ENCODE measurements at regions not wholly inside any gene's neighbourhood (a gene's known extent, or its start where the extent isn't known, plus 50 kb on each side); places are given as distances from the start of the nearest gene placed in this dataset.
"Not testable (repeated sequence)": the region's sequence is repeated elsewhere in the genome, so short reads cannot be mapped to it uniquely, and the experiment has no call there.

DNA sequence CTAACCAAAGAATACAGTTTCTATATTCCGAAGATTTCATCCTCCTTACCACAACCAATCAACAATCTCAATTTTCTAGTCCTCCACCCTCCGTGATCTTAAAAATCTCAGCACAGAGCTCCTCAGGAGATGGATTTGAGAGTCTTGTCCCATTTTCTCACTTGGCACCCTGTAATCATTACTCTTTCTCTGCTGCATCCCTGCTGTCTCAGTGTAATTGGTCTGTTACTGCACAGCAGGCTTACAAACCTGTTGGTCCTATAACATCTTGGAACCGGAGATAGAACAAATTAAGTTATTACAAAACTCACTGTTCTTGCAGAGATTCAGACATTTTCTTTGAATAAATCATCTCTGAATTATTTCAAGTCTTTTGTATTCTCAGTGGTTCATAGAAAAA is 1227.2 kb downstream of the JRKL start:
- H3K27ac Mint-ChIP-seq = no peak overlapping the region
- peaks cover 10% of the 10 kb centered on the region for H3K36me3 Mint-ChIP-seq
- H3K4me1 Mint-ChIP-seq (ENCODE audit: low read depth in 2 of 2) = no peaks in the 10 kb centered on the region
- DNase-seq (ENCODE audit: low spot score) (no peak), ATAC-seq (no peak)
- no peak overlapping the region for H3K4me3 Mint-ChIP-seq
- H3K9me3 Mint-ChIP-seq = peaks cover 23% of the 10 kb centered on the region
- H3K27me3 Mint-ChIP-seq = no peaks in the 10 kb centered on the region

DNA sequence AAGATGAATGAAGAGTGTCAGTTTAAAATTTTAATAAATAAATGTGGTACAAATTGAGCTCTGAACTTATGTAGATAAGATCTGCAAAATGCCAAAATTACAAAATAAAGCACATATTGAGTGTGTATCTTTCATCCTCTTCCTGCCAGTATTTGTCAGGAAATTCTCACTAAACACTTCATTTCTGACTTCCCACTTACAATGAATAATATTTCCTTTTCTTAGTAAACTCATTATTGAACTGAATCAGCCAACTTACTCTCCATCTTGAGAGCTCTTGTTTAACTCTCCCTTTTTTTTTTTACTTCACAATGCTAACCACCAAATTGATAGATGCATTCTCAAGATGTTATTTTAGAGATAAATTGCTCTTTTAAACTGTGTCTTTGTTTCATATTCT is 1230.2 kb downstream of the JRKL start:
- H3K27ac Mint-ChIP-seq = no peak overlapping the region
- ATAC-seq (no peak), DNase-seq (ENCODE audit: low spot score) (no peak)
- H3K27me3 Mint-ChIP-seq = no peaks in the 10 kb centered on the region
- no peaks in the 10 kb centered on the region for H3K4me1 Mint-ChIP-seq (ENCODE audit: low read depth in 2 of 2)
- H3K36me3 Mint-ChIP-seq = peaks cover 5% of the 10 kb centered on the region
- H3K9me3 Mint-ChIP-seq = peaks cover 19% of the 10 kb centered on the region
- H3K4me3 Mint-ChIP-seq = no peak overlapping the region

DNA sequence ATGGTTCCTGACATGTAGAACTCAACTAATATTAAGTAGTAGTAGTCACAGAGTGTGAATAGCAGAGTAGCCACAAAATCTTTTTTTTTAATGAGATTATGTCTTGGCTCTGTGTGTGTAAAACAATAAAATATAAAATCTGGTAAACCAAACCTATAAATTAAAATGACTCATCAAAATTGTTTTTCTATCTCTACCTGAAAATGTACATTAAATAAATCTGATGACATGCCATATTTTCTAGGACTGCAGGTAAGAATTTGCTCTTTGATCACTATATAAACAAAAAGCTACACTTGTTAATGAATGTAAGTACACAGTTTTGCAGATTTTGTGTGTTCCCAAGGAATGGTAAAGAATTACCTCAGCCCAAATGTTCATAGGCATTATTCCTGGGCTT is 1231.5 kb downstream of the JRKL start:
- Mint-ChIP-seq H3K4me1 (ENCODE audit: low read depth in 2 of 2) (no peaks in the 10 kb centered on the region), H3K4me3 (no peak overlapping the region), H3K27ac (no peak overlapping the region), H3K9me3 (peaks cover 15% of the 10 kb centered on the region), H3K36me3 (no peaks in the 10 kb centered on the region), H3K27me3 (no peaks in the 10 kb centered on the region)
- DNase-seq (ENCODE audit: low spot score) = no peak
- no peak for ATAC-seq

DNA sequence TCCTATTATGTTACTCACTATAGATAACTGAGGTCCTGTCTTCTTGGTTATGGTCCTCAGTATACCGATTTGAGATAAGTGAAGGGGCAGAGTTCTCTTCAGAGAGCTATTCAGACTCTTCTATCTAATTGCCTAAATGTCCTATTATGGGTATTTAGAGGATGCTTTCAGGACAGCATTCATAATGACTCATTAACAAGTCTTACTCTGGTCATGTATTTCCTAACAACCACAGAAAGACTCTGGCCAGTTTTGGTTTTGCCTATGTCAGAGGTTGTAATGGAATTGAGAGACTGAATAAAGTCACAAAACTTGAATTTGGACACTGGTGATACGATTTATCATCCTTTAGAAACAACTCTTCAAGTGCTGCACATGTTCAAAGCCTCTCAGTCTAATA is 1233.0 kb downstream of the JRKL start:
- DNase-seq (ENCODE audit: low spot score) = no peak
- H3K9me3 Mint-ChIP-seq = peaks cover 10% of the 10 kb centered on the region
- no peak overlapping the region for H3K4me3 Mint-ChIP-seq
- H3K4me1 Mint-ChIP-seq (ENCODE audit: low read depth in 2 of 2) = no peaks in the 10 kb centered on the region
- H3K27me3 Mint-ChIP-seq = no peaks in the 10 kb centered on the region
- H3K36me3 Mint-ChIP-seq = no peaks in the 10 kb centered on the region
- H3K27ac Mint-ChIP-seq = no peak overlapping the region
- no peak for ATAC-seq

DNA sequence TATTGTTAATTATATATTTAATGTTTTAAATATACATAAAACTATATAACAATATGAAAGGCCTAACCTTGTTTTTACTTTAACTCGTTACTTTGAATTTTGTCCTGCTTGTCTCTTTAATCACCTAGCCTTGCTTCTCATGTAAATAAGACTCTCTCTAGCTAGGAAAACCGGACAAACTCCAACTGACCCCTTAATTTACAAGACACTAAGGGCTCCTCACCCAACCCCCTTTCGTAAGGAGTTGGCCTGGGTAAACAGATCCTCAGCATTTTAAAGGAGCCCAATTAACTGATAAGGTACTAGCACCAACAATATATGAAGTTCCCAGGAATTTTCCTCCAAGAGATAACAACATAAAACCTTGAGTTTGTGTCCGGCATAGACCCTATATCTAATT is 1246.9 kb downstream of the JRKL start:
- ATAC-seq; H3K27ac Mint-ChIP-seq; H3K4me3 Mint-ChIP-seq; H3K36me3 Mint-ChIP-seq; H3K27me3 Mint-ChIP-seq; H3K4me1 Mint-ChIP-seq (ENCODE audit: low read depth in 2 of 2); DNase-seq (ENCODE audit: low spot score): not testable (repeated sequence)
- peaks cover 13% of the 10 kb centered on the region for H3K9me3 Mint-ChIP-seq

DNA sequence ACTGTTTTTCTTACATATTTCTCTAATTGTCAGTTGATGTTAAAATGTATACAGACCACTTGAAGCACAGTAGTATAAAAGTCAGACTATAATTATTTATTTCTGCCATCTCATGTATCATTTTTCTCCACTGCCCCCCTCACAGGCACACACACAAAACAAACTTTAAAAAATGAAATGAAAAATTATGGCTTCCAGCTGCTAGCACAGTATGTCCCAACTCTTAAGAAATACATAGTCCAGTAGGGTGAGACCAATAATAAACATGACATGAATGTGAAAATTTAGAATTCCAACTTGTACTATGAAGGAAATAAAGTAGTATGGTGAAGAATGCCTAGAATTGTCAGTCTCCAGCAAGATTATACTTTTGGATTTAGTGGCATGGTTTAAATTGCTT is 1247.9 kb downstream of the JRKL start:
- no peaks in the 10 kb centered on the region for H3K4me1 Mint-ChIP-seq (ENCODE audit: low read depth in 2 of 2)
- H3K4me3 Mint-ChIP-seq = no peak overlapping the region
- no peaks in the 10 kb centered on the region for H3K27me3 Mint-ChIP-seq
- no peak for ATAC-seq
- peaks cover 13% of the 10 kb centered on the region for H3K9me3 Mint-ChIP-seq
- H3K27ac Mint-ChIP-seq = no peak overlapping the region
- no peak for DNase-seq (ENCODE audit: low spot score)
- H3K36me3 Mint-ChIP-seq = peaks cover 5% of the 10 kb centered on the region

DNA sequence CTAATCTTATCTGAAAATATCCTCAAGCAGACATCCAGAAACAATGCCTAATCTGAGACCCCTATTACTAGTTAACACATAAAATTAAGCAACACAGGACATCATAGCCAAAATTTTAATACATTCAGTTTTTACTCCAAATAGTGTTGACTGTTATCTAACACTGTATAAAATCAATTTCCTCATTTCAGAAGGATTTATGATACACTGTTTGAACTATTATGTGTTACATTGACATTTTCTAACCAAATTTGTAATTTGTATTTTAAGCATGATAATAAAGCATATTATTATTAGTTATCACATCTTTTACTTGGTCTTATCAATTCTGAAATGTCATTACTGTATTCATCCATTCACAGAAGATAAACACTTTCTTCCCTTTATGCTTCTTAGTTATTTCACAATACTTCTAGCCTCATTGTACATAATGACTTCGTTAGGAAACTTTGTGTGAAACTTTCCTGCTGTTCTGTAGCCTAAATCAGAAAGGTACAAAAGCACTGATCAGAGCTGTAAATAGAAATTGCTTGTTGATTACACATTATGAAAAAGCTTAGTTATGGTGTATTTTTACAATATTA is 1248.9 kb downstream of the JRKL start:
- H3K27ac Mint-ChIP-seq = no peak overlapping the region
- H3K4me1 Mint-ChIP-seq (ENCODE audit: low read depth in 2 of 2) = no peaks in the 10 kb centered on the region

DNA sequence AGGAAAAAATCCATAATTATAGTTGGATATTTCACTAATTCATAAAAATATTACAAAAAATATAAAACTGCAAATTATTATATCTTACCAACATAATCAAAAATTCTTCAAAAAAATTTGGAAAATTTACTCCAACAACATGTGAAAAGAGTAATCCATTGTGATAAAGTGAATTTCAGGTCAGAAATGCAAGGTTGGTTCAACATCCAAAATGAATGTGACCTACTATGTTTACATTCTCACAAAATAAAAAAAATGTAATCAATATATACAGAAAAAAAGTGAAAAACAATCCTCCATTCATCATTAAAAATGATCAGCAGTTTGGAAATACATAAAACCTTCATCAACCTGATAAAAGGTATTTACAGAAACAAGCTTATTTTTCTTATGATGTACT is 1252.2 kb downstream of the JRKL start:
- H3K4me3 Mint-ChIP-seq = no peak overlapping the region
- H3K27me3 Mint-ChIP-seq = no peaks in the 10 kb centered on the region
- DNase-seq (ENCODE audit: low spot score) = no peak
- H3K4me1 Mint-ChIP-seq (ENCODE audit: low read depth in 2 of 2) = no peaks in the 10 kb centered on the region
- ATAC-seq = no peak
- no peak overlapping the region for H3K27ac Mint-ChIP-seq
- H3K9me3 Mint-ChIP-seq = peaks cover 15% of the 10 kb centered on the region
- H3K36me3 Mint-ChIP-seq = peaks cover 9% of the 10 kb centered on the region

More for the DNA sequence above, 1248.9 kb downstream of the JRKL start:
- peaks cover 5% of the 10 kb centered on the region for H3K36me3 Mint-ChIP-seq
- DNase-seq (ENCODE audit: low spot score) = no peak
- H3K9me3 Mint-ChIP-seq = peaks cover 13% of the 10 kb centered on the region
- H3K27me3 Mint-ChIP-seq = no peaks in the 10 kb centered on the region
- no peak overlapping the region for H3K4me3 Mint-ChIP-seq
- ATAC-seq = no peak

DNA sequence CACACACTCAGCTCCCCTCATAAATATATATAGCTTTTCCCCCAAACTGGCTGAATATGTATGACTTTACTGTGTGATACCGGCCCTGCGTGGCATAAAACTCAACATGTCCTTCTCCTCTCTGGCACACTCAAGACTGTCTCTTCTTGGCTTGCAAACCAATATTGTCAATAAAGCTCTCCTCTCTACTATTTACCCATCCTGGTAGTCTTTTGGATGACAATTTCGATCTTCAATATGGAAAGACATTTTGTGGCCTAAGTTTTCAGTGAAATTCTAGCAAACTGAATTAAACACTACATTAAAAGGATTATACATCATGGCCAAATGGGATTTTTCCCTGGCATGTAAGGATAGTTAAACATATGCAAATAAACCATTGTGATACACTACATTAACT is 1255.9 kb downstream of the JRKL start:
- Mint-ChIP-seq H3K4me3 (no peak overlapping the region), H3K27ac (no peak overlapping the region), H3K27me3 (no peaks in the 10 kb centered on the region), H3K36me3 (peaks cover 24% of the 10 kb centered on the region), H3K9me3 (peaks cover 30% of the 10 kb centered on the region), H3K4me1 (ENCODE audit: low read depth in 2 of 2) (no peaks in the 10 kb centered on the region)
- ATAC-seq = no peak
- DNase-seq (ENCODE audit: low spot score) = no peak

DNA sequence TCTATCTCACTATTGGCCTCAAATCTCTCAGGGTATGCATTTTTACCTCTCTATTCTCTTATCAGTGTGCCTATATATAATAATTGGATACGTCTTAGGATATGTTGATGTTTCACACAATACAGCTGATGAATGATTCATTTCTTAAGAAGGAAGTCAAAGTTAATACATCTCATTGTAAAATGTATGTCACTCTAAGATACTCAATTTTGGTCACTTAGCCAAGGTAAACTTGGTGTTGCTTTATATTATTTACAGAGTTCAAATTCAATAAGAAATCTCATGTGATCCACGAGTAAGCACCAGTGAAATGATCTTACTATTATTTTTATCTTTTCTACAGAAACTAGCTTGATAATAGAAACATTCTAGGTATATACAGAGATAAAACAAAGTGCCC is 1266.5 kb downstream of the JRKL start:
- no peak for DNase-seq (ENCODE audit: low spot score)
- no peak for ATAC-seq
- Mint-ChIP-seq H3K27me3 (no peaks in the 10 kb centered on the region), H3K4me1 (ENCODE audit: low read depth in 2 of 2) (no peaks in the 10 kb centered on the region), H3K4me3 (no peak overlapping the region), H3K9me3 (peaks cover 8% of the 10 kb centered on the region), H3K27ac (no peak overlapping the region), H3K36me3 (no peaks in the 10 kb centered on the region)

DNA sequence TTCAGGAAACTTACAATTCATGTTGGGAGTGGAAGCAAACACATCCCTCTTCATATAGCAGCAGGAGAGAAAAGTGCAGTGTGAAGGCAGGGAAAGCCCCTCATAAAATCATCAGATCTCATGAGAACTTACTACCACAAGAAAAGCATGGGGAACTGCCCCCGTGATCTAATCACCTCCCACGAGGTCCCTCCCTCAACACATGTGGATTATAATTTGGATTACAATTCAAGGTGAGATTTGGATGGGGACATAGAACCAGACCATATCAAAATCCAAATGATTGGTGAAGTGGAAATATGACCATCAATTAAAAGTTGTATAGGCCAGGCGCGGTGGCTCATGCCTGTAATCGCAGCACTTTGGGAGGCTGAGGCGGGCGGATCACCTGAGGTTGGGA is 1268.0 kb downstream of the JRKL start:
- H3K9me3 Mint-ChIP-seq = peaks cover 8% of the 10 kb centered on the region
- H3K36me3 Mint-ChIP-seq = no peaks in the 10 kb centered on the region
- H3K27ac Mint-ChIP-seq = no peak overlapping the region
- H3K4me3 Mint-ChIP-seq = no peak overlapping the region
- DNase-seq (ENCODE audit: low spot score) = no peak
- H3K4me1 Mint-ChIP-seq (ENCODE audit: low read depth in 2 of 2) = no peaks in the 10 kb centered on the region
- H3K27me3 Mint-ChIP-seq = no peaks in the 10 kb centered on the region
- ATAC-seq = no peak

DNA sequence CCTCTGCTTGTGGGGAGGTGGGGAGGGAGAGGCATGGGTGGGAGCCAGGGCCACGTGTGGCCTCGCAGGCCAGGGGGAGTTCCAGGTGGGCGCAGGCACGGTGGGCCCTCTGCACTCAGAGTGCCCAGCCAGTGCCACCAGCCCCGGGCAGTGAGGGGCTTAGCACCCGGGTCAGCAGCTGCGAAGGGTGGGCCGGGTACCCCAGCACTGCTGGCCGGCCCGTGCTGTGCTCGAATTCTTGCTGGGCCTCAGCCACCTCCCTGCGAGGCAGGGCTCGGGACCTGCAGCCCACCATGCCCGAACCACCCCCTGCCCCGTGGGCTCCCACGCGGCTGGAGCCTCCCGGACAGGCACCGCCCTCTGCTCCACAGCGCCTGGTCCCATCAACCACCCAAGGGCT is 1277.2 kb downstream of the JRKL start:
- no peaks in the 10 kb centered on the region for H3K4me1 Mint-ChIP-seq (ENCODE audit: low read depth in 2 of 2)
- H3K36me3 Mint-ChIP-seq = no peaks in the 10 kb centered on the region
- no peak overlapping the region for H3K27ac Mint-ChIP-seq
- ATAC-seq (no peak), DNase-seq (ENCODE audit: low spot score) (no peak)
- H3K27me3 Mint-ChIP-seq = no peaks in the 10 kb centered on the region
- H3K4me3 Mint-ChIP-seq = no peak overlapping the region
- H3K9me3 Mint-ChIP-seq = no peaks in the 10 kb centered on the region

DNA sequence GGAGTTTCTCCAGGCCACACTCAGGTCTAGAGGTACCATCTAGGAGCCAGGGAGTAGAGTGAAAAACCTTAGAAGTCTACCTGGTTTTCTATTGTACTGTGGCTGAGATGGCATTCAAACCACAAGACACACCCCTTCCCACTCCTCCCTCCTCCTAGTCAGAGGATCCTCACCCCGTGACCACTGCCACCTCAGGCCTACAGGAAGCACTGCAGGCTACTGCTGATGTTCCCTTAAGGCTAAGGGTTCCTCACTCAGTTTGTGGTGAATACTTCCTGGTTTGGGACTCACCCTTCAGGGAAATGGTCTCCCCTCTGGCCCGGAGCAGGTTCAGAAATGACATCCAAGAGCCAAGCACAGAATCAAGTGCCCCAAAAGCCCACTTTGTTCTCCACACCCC is 1293.9 kb downstream of the JRKL start:
- H3K27ac Mint-ChIP-seq = no peak overlapping the region
- DNase-seq (ENCODE audit: low spot score) (no peak), ATAC-seq (no peak)
- no peak overlapping the region for H3K4me3 Mint-ChIP-seq
- peaks cover 15% of the 10 kb centered on the region for H3K36me3 Mint-ChIP-seq
- no peaks in the 10 kb centered on the region for H3K27me3 Mint-ChIP-seq
- H3K9me3 Mint-ChIP-seq = peaks cover 12% of the 10 kb centered on the region
- H3K4me1 Mint-ChIP-seq (ENCODE audit: low read depth in 2 of 2) = no peaks in the 10 kb centered on the region

DNA sequence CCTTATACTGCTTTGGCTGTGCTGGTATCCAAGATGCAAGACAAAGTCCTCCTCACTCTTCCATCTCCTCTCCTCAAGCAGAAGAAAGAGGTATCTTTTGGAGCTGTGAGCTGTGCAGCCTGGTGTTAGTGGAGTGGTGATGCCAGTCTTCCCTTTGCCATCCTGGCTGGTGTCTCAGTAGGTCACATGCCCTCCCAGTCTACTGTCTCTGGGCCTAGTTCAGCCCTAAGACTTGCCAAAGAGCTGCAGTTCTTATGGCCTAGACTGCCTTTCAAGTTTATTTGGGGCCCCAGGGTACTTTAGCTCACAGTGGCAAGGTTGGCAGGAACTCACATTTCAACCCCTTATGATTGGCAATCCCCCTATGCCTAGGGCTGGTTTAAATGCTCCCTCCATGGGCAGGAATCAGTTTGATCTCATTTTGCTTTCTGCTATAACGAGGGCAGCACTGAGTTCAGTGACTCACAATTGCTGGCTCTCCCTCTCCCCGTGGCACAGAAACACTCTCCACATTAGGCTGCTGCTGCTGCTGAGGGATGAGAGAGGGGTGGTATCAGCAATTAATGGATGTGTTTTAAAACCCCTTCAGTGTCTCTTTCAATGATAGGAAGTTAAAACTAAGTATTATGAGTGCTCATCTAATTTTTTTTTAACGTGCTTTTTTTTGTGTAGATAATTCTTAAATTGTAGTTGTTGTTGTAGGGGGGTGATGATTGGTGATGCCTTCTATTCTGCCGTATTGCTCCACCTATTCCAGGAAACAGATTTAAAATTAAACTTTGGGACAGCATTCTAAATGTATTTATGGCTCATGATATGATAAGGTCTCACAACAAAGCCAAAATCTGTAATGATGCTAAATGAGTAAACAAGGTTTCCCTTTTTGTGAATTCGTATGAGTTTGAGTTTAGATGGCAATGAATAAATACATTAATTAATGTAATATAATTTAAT is 1295.0 kb downstream of the JRKL start:
- H3K36me3 Mint-ChIP-seq = peaks cover 20% of the 10 kb centered on the region
- H3K27me3 Mint-ChIP-seq = no peaks in the 10 kb centered on the region
- no peaks in the 10 kb centered on the region for H3K4me1 Mint-ChIP-seq (ENCODE audit: low read depth in 2 of 2)
- DNase-seq (ENCODE audit: low spot score) (no peak), ATAC-seq (no peak)
- H3K27ac Mint-ChIP-seq = no peak overlapping the region
- H3K4me3 Mint-ChIP-seq = no peak overlapping the region
- H3K9me3 Mint-ChIP-seq = peaks cover 15% of the 10 kb centered on the region
